NCI-H748 (cell line): ENCODE measurements at regions not wholly inside any gene's neighbourhood (a gene's known extent, or its start where the extent isn't known, plus 50 kb on each side); places are given as distances from the start of the nearest gene placed in this dataset.
"Not testable (repeated sequence)": the region's sequence is repeated elsewhere in the genome, so short reads cannot be mapped to it uniquely, and the experiment has no call there.

Source experiments
- DNase-seq: peaks from one replicate; lab custom pipeline; 2025; ENCODE audit not compliant: unreplicated experiment; lab: John Stamatoyannopoulos, UW

- DNase-seq, result not testable (repeated sequence)
Observed at GRCh38 chr21:32823296-32823695, 51.7 kb upstream of the PAXBP1 start.

- DNase-seq, result no peak
Observed at GRCh38 chr21:32824950-32825349, 53.4 kb upstream of the PAXBP1 start.

- peak; percentile 58 for DNase-seq
Observed at GRCh38 chr21:32826329-32827167, 55.0 kb upstream of the PAXBP1 start.

GRCh38 chr21:32828908-32829307 is 57.4 kb upstream of the PAXBP1 start:
- no peak for DNase-seq

GRCh38 chr21:32829504-32829903 is 57.9 kb upstream of the PAXBP1 start:
- DNase-seq, result no peak

- not testable (repeated sequence) for DNase-seq
Observed at GRCh38 chr21:32831779-32832178, 60.2 kb upstream of the PAXBP1 start.

GRCh38 chr21:32834211-32834915 is 62.8 kb upstream of the PAXBP1 start:
- no peak for DNase-seq

GRCh38 chr21:32834916-32835235 is 63.3 kb upstream of the PAXBP1 start:
- DNase-seq, result no peak

GRCh38 chr21:32842146-32842545 is 70.6 kb upstream of the PAXBP1 start:
- no peak for DNase-seq

GRCh38 chr21:32843561-32843960 is 72.0 kb upstream of the PAXBP1 start:
- DNase-seq, result no peak

GRCh38 chr21:32844076-32844475 is 72.5 kb upstream of the PAXBP1 start:
- no peak for DNase-seq

GRCh38 chr21:32844653-32845436 is 73.3 kb upstream of the PAXBP1 start:
- peak; percentile 58 for DNase-seq

- DNase-seq, result no peak
Observed at GRCh38 chr21:32858628-32859027, 87.1 kb upstream of the PAXBP1 start.

GRCh38 chr21:32860399-32860798 is 88.8 kb upstream of the PAXBP1 start:
- DNase-seq, result no peak

GRCh38 chr21:32861866-32862265 is 90.3 kb upstream of the PAXBP1 start:
- no peak for DNase-seq

GRCh38 chr21:32867597-32867996 is 96.0 kb upstream of the PAXBP1 start:
- DNase-seq, result no peak

- peak; percentile 35 for DNase-seq
Observed at GRCh38 chr21:32868631-32869454, 97.3 kb upstream of the PAXBP1 start.

GRCh38 chr21:32869459-32869858 is 97.9 kb upstream of the PAXBP1 start:
- DNase-seq, result no peak

GRCh38 chr21:32876426-32876825 is 104.9 kb upstream of the PAXBP1 start:
- no peak for DNase-seq

- not testable (repeated sequence) for DNase-seq
Observed at GRCh38 chr21:32877888-32878287, 106.3 kb upstream of the PAXBP1 start.

GRCh38 chr21:32878661-32879060 is 107.1 kb upstream of the PAXBP1 start:
- DNase-seq, result no peak
